OCI-M1 (cell line): ENCODE measurements at regions not wholly inside any gene's neighbourhood (a gene's known extent, or its start where the extent isn't known, plus 50 kb on each side); places are given as distances from the start of the nearest gene placed in this dataset.

Experiments used
- DNase-seq: peaks from one replicate; lab custom pipeline; 2025; lab: John Stamatoyannopoulos, UW

DNA sequence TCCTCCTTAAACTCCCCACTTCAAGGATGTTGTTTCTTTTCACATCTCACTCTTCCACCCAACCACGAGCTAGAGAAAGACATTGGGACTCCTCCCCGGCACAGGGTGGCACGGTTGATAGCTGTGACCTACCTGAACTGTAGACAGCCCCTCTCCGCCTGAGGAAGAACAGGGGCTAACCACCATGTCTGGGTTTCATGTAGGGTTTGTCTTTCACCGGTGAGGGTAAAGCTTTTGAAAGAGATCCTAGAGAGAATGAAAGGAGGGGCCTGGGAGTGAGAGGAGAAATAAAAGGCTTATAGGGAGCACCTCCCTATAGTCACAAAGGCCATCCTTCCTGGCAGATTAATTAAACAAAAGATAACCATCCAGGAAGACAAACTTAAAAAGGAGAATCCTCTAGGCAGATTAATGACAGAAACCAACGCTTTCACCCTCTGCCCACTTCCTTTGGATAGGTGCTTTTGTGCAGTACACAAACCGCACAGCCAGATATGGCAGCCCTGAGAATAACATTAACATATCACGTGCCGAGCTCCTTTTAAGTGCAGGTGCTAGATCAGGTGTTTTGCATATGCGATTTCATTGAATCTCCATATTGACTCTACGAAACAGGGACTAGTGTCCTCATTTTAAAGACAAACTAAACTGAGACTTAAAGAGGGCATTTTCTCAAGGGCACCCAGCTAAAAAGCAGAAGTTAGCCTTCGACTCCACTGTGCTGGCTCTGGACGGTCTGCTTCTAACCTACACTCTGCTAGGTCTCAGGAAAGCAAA, 178.1 kb upstream of the RUNX1 start:
- DNase-seq = peak; percentile 18

DNA sequence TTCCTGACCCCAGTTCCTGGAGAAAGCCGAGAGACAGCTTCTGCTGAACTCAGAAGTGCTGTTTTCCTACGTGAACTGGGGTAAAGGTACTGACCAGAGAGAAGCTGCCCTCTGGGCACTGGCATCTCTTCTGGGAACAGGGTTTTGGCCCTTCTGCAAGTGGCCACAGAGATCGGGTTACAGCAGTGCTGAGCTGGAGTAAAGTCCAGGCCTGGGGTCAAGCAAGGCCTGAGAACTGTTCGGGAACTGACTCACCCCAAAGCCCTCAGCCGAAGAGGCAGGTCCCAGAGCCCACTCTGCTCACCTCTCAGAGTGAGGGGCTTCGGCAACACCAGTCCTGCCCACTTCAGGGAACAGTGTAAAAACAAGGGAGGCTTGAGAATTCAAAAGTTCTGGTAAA, 177.2 kb upstream of the RUNX1 start:
- no peak for DNase-seq

DNA sequence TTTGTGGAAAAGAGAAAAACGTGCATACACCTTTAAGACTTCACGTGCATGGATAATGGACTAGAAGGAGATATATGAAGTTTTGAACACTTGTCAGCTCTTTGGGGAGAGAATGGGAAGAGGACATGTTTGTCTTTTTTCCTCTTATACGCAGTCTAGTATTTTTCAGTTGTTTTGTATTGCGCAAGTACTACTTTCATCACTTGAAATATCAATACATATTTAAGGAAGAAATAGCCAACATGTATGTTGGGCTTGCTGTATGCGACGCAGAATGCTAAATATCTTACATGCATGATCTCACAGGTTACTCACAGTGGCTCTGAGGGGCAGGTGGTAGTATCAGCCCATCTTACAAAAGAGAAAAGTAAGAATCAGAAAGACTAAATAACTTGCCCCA, 176.5 kb upstream of the RUNX1 start:
- no peak for DNase-seq

DNA sequence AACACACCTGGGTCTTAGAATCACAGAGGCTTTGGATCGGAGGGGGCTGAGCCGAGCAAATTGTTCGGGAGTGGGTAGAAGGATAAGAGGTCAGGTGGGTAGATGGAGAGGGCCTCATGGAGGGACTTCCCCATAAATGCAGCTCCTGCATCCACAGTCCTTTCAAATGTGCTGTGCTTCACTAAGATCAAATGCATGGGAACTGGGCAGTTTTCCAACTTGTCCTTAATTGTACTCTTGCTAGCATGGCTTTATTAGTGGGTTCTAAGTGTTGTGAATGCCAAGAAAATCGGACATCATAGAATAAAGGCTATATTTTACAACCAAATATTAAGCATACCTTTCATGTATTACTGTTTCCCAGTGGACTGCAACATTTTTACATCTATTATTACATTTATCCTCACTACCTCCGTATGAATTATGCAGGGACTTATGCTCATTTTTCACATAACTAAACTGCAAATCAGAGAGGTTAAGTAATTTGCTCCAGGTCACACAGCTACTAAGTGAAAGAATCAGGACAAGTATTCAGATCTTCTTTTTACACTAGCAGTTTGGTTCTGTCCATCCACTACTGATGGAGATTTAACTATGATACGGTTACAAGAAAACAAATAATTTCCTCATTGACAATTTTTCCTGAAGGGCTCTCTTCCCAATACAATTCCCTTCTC, 174.5 kb upstream of the RUNX1 start:
- DNase-seq = no peak

DNA sequence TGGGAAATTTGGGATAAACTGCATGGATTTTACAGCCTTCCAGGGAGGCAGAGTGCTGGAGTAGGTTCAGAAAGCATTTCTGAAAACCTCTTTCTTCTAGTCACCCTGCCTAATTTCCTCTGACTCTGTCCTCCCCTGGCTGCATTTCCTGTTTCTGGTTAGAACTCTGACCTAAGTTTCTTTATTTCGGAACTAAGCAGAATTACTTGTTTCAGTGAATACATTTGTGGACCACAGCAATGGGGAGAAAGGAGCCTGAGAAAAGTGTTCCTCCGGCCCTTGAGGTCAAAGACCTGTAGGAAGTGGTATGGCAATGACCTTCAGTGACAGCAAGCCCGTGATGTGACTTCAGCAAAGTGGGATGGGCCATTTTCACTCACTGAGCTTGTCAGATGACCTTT, 173.4 kb upstream of the RUNX1 start:
- peak; percentile 41 for DNase-seq

DNA sequence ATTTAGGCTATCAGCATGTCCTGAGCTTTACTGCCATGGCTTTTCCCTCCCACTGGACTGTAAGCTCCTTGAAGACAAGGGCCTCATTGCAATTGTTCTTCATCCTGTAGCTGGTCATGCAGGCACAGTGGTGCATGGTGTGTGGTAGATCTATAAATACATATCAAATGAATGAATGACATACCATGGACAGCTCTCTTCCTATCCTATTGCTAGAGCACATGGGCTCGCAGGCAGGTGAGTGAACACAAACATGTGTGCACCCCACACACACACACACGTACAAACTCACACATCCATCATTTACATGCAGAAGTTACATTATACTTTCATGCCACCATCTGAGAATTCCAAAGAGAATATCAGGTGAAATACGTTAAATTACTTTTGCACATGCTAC, 172.9 kb upstream of the RUNX1 start:
- no peak for DNase-seq

DNA sequence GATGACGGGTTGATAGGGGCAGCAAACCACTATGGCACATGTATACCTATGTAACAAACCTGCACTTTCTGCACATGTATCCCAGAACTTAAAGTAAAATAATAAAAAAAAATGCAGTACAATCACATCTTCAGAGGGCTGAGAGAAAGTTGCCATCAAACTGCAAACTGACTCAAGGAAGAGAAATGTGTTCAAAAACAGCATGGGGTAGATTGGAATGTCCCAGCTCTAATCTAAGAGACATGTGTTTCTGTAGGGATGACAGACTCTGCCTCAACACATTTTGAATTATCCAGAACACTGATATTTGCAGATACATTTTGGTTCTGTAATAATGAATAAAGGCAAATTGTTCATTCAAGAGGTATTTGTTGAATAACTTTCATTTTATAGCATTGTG, 171.2 kb upstream of the RUNX1 start:
- DNase-seq = no peak

DNA sequence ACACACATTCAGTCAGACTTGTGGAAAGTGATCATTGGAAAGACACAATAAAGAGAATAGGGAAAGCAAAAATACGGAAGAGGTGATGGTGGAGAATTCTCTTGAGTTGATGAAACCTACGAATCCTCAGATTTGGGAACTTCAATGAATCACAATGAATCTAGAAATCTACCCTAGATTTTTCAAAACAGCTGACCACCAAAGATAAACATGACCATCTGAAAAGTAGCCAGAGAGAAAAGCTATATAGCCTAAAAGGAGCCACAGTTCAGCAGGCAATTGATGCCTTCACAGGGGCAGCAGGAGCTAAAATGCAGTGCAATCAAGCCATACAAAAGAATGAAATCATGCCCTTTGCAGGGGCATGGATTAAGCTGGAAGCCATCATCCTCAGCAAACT, 170.6 kb upstream of the RUNX1 start:
- no peak for DNase-seq

DNA sequence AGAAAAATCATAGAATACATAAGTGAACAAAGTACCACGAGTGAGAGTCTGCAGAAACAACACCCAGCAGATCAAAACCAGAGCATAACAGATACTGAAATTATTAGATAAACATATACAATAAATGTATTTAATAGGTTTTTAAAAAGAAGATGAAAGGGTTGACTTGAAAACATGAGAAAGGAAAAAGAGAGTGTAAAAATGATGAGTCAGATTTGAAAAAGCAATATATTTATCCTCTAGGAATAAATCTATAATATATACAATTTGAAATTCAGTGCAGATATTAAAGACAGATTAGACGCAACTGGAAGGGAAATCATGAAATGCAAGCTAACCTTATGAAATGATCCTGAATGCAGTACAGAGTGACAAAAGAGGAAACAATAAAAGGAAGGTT, 170.2 kb upstream of the RUNX1 start:
- DNase-seq = no peak

DNA sequence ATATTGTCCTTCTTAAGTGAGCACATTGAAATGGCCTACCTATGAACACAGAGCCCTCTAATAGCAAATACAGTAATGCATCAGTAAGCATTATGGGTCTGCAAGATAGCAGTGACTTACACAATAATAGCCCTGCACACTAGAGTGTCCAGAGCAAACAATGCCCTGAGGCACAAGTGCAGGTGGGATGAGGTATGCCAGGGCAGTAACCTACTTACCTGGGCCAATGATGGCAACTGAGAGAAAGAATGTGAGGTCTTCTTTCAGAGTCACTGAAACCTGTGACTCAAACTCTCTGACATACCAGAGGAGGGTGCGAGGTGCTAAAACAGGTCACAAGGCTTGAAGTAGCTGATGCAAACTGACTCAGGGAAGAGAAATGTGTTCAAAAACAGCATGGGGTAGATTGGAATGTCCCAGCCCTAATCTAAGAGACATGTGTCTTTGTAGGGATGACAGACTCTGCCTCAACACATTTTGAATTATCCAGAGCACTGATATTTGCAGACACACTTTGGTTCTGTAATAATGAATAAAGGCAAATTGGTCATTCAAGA, 168.5 kb upstream of the RUNX1 start:
- no peak for DNase-seq

DNA sequence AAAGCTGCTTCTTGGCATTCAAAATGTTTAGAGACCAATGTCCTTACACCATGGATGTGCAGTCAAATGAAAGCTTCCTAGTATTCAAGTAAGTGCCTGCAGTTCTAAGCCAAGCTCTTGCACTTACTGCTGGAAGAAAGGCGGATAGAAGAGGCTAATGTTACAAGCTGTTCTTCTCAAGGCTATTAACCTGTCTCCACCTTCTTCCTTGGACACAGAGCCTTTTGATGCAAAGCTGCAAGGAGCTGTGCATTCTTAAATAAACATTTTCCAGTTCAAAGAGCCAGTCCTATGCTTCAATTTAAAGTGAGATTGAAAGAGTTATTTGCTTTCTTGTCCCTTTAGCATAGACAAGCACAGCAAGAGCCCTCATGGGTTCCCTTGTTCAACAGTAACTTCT, 167.9 kb upstream of the RUNX1 start:
- no peak for DNase-seq

DNA sequence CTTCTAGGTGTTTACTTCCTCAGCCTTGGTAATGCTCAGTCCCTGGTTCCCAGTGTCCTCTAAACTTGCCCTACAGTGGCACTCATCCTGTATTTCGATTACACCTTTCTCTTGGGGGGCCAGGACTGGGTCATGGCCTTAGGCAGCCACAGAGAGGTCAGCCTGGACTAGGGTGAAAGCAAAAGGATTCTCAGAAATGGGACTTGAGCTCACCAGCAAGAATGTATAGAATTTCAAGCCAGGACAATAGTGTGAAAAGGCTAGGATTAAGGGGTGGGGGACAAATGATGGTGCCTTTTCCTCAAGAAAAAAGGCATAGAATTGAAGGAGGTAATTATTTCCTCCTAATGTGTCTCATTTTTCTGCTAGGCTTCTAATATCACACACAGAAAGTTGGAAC, 166.8 kb upstream of the RUNX1 start:
- no peak for DNase-seq

DNA sequence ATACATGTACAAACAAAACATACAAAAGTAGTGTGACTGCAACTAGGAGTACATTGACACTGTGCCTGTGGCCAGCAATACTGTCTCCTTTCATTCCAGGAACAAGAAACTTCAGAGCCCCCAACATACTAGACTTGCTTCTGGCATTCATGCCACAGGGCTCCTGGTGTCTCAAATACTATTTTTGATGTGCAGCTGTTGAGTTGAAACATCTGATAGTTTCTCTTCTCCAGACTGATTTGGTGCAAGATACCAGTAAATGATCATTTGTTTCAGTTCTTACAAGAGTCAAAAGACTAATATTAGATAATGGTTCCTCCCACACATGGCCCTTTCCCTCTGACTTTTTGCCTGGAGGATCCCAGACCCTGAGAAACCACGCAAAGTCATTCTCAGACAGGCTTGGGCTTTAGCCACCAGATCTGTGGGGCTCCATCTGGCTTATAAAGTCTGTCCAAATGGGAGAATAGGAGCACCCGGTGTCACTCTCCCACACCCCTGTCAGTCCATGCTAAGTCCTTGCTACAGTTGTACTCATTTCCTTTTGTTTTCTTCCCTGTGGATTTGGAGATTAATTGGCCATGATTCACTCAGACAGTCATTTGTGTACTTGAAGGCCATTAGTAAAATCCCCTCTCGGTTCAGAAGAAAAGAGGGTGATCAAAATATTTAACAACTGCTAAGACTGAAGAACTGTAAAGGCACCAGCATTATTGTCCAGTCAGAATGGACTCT, 163.5 kb upstream of the RUNX1 start:
- DNase-seq = no peak

DNA sequence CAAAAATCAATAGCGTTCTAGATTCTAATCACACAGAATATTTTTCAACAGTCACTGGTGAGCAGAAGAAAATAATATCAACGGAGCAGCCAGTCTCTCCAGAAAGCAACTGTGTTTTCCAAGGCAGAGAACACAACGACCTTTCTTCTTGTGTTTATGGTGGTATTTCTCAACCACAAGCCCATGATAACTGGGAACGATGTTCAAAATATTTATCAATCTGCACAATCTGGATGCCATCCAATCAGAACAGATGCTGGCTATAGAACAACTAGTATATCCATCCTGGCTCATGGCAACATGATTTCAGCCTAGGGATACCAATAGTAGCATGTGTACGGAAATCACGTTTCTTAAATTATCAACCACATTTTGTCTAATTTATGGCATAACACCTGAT, 162.7 kb upstream of the RUNX1 start:
- no peak for DNase-seq

DNA sequence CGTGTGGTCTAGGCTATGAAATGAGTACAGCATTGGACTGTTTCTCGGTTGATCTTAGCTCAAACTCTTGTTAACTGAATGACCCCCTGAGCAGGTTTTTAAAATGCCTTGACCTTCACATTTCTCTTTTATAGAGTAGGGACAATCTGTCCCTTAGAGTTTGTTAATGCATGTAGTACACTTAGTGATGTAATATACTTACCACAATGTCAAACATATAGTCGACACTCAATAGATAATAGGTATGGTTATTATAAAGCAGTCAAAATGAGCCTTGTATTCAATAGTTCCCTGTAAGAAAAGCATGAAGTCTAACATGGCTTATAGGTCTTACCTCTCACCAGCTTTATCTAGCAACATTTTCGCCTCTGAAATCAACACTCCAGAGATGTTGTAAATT, 161.0 kb upstream of the RUNX1 start:
- no peak for DNase-seq

DNA sequence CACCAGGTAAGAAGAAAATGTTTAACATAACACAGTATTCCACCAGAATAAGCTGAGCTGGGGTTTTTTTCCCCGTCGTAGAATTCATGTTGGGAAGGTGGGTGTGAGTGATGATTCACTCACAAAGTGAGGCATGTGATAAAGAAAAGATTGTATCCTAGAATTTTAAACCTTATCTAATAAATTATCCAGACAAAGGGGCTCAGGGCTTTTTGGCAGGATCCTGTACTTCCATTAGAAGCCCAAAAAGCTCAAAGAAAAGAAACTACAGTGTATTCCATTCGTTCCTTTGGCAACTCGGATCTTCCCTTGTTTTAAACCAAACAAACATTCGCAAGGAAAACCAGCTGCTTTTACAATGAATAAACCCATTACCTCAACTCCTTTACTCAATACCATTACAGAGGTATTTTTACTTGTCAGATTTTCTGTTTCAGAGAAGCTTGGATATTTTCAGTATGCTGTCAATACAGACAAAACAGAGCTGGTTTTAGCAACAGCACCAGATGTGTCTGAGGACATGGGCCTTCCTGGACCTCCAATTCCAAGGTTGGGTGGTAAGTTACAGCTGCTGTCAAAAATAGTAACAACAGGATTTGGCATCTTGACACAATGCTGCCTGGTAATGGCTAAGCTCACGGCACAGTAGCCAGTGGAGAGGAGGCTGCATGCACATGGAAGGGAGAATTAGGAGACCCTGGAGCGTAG, 159.9 kb upstream of the RUNX1 start:
- DNase-seq = no peak

DNA sequence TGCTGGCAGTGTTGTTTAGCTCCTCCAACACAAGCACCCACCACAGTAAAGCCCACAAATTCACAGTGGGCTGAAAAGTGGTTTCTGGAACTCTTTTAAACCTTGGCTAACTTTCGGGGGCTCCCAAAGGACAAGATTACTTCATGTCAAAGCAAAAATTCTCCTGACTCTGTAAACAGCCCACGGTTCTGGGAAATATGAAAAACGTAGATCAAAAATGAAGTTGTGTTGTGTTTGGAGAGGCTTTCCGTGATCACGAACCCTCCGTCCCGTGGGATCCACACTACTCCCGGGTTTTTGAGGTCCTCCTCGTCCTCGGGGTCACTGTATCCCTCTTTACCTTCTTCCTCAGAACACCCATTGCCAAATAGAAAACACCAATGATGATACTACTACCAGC, 159.0 kb upstream of the RUNX1 start:
- no peak for DNase-seq

DNA sequence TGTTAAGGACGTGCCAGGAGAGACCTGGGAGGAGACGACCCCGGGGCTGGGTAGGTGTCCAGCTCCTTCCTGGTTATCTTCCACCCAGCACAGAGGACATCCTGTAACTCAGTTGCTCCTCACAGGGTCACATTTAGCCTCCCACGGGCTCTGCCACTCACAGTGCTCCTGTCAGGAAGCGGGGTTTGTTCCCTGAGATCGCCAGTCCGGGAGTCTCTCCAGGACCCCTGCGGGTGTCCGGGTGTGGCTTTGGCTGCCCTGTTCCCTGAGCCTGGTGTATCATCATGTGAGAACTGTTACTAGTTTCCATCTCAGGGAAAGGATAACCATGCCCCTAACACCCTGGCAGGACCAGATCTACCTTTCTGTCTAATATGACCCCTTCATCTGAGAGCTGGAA, 158.2 kb upstream of the RUNX1 start:
- DNase-seq = no peak

DNA sequence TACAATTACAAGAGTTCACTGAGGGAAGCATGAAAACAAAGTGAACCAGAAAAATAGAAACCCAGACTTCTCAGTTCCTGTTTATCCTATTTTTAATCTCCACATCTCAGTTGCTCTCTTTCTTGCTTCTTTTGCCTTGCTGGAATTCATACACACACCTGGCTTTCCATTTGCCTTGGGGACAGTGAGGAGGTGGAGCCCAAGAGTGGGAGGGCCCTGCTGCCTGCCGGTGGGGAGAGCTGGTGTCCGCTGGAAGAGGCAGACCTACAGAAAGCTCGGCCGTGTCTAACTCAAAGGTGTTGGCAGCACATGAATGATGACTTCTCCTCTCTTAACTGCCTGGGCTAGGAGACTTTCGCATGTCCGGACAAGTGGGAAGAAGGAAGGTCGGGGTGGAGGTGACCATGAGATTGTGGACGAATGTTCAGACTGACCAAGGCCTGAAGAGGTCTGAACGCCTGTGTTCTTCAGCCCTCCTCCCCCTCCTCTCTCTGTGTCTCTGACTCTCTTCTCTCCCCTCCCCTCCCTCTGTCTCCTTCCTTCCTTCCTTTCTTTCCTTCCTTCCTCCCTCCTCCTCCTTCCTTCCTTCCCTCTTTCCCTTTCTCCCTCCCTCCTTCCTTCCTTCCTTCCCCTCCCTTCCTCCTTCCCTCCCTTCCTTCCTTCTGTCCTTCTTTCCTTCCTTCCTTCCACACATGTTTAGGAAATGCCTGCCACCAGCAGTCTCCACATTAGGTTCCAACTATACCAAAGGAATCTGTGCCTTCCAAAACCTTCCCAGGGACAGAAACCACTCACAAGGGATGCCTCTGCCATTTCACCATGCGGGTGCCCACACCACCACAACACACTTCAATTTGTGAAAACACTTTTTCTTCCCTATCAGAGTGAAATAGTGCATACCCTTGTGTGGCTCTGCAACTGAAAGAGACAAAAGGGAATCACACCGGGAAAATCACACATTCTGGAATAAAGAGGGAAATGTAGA, 157.3 kb upstream of the RUNX1 start:
- DNase-seq = no peak

DNA sequence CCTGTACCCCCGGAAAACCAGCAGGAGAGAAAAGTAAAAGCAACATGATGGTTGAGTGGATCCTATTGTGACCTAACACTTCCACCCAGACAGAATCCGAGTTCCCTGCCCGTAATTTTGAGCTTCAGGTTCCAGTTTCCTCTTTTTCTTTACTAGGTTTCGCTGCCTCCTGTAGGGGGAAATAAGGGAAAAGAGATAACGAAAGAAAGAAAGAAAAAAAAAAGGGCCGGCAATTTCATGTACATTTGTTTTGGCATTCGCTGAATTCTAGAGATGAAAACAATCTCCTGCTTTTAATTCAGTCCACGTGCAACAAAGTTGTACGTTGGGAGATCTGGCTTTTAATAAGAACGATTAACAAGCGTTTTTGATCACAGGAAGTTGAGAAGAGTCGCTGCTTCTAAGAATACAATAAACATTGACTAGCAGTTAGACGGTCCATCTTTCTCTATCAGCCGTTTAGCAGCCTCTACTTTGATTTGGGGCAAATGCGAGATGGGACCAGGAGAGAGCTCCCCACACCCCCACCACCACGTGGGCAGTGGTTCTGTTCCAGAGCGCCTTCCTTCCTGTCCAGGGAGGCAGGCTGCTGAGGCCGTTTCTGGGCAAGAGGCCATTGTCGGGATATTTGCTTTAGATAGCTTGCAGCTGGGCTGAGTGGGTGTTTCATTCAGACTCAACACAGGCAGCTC, 155.9 kb upstream of the RUNX1 start:
- DNase-seq = peak; percentile 88
